Panc1 (cell line): ENCODE measurements at regions not wholly inside any gene's neighbourhood (a gene's known extent, or its start where the extent isn't known, plus 50 kb on each side); places are given as distances from the start of the nearest gene placed in this dataset.

ENCODE experiments used
- ATAC-seq: fragments of 200-7000 bp; cut with Tn5 transposase; 2 replicates; pipeline ENCODE4 v1.9.1; 2020; ENCODE audit warnings: mild to moderate bottlenecking, moderate library complexity
- BruUV-seq: library from RNA; stranded (reverse); fragments of 400-500 nt; replicated peaks from 2 replicates; lab custom pipeline; 2021; lab: Mats Ljungman, UMichigan
- CTCF ChIA-PET: fragments of 300-600 bp; sonication (Branson Sonifier 250); formaldehyde crosslinking; loops from one replicate; lab custom pipeline; 2022; ENCODE audit warnings: antibody characterized with exemption; lab: Charles Lee
- POLR2A ChIA-PET: fragments of 300-600 bp; sonication (Branson Sonifier 250); formaldehyde crosslinking; loops from one replicate; lab custom pipeline; 2022; ENCODE audit warnings: antibody characterized with exemption; lab: Charles Lee
- DNase-seq: peaks from one replicate; pipeline ENCODE4 v3.0.0-alpha.2; 2010; ENCODE audit warnings: low read depth, low spot score
- H3K27ac ChIP-seq: 2 replicates; pipeline ENCODE4 v1.5.1; 2011; ENCODE audit warnings: mild to moderate bottlenecking, low read length, inconsistent platforms
- H3K27me3 ChIP-seq: fragments of 200-500 bp; sonication (Bioruptor generic); 2 replicates; pipeline ENCODE4 v1.6.0; 2014; ENCODE audit warnings: low read length, inconsistent platforms; ENCODE audit not compliant: control insufficient read depth, insufficient read depth
- H3K36me3 ChIP-seq: fragments of 200-500 bp; sonication (Bioruptor generic); 2 replicates; pipeline ENCODE4 v1.5.1; 2014; ENCODE audit warnings: inconsistent platforms, mild to moderate bottlenecking, low read length, moderate library complexity; ENCODE audit not compliant: control insufficient read depth, insufficient read depth
- H3K4me1 ChIP-seq: 2 replicates; pipeline ENCODE4 v1.5.1; 2011; ENCODE audit warnings: inconsistent platforms, mild to moderate bottlenecking, low read length, moderate library complexity; ENCODE audit not compliant: control insufficient read depth, insufficient read depth
- H3K4me3 ChIP-seq, 2 experiments: 2 replicates each; pipeline ENCODE4 v1.5.1; 2011 to 2012; ENCODE audit warnings: low read depth in 2 of 2, low read length in 2 of 2, mild to moderate bottlenecking in 2 of 2, inconsistent platforms in 1 of 2, moderate library complexity in 1 of 2
- H3K9me3 ChIP-seq: fragments of 200-500 bp; sonication (Bioruptor generic); 2 replicates; pipeline ENCODE4 v1.5.1; 2014; ENCODE audit warnings: low read depth, mild to moderate bottlenecking, inconsistent platforms, low read length, moderate library complexity; ENCODE audit not compliant: control insufficient read depth, insufficient read depth
- CTCF ChIP-seq: fragments of 450-650 bp; IDR thresholded peaks from 2 replicates; pipeline ENCODE4 v1.5.1; 2017; ENCODE audit warnings: mild to moderate bottlenecking
- POLR2AphosphoS5 ChIP-seq: IDR thresholded peaks from 2 replicates; pipeline ENCODE4 v1.6.1; 2012; ENCODE audit warnings: mild to moderate bottlenecking, low read depth, low read length, moderate library complexity
- REST ChIP-seq, 2 experiments: IDR thresholded peaks; 2 replicates each; pipeline ENCODE4 v1.6.1; 2011 to 2012; ENCODE audit warnings: low read depth in 2 of 2, control low read depth in 1 of 2, low read length in 1 of 2, mild to moderate bottlenecking in 1 of 2, moderate library complexity in 1 of 2; ENCODE audit not compliant: insufficient read depth in 1 of 2
- SIN3A ChIP-seq: IDR thresholded peaks from 2 replicates; pipeline ENCODE4 v1.6.1; 2012; ENCODE audit warnings: low read depth, mild to moderate bottlenecking, low read length, moderate library complexity, borderline replicate concordance; ENCODE audit not compliant: insufficient read depth
- TCF7L2 ChIP-seq: IDR thresholded peaks from 2 replicates; pipeline ENCODE4 v1.6.1; 2011; ENCODE audit warnings: mild to moderate bottlenecking, low read depth, low read length, inconsistent platforms
- in situ Hi-C: cut with HindIII; loops from 2 replicates; pipeline ENCODE4 v1.10.0; 2016; ENCODE audit warnings: low sequenced_read_pairs, low pct_unique_long_range_greater_than_20kb
- intact Hi-C: fragments of 100-400 bp; cut with micrococcal nuclease; formaldehyde crosslinking; loops from one replicate; pipeline ENCODE4 v1.10.0; 2022; ENCODE audit not compliant: unreplicated experiment

GRCh38 chrX:865422-865821 is 234.8 kb downstream of the SHOX start:
- H3K4me1 ChIP-seq = no peaks in the 10 kb centered on the region
- BruUV-seq = no TSS peak
- H3K9me3 ChIP-seq = no peaks in the 10 kb centered on the region
- H3K27ac ChIP-seq = no peak overlapping the region
- intact Hi-C loops (no loop called here), in situ Hi-C loops (no loop called here)
- DNase-seq (no peak), ATAC-seq (no peak)
- ChIA-PET CTCF (no interaction called here), POLR2A (no interaction called here)
- H3K36me3 ChIP-seq = no peaks in the 10 kb centered on the region
- no peak overlapping the region for H3K4me3 ChIP-seq
- TF ChIP-seq POLR2AphosphoS5 (no peak), REST (IDR thresholded peaks at IDR 0.05; ENCODE audit: insufficient read depth in 1 of 2, low read depth in 2 of 2, low read length in 1 of 2) (no peak), TCF7L2 (no peak), CTCF (no peak), SIN3A (no peak)
- H3K27me3 ChIP-seq = no peaks in the 10 kb centered on the region

GRCh38 chrX:861921-862320 is 231.3 kb downstream of the SHOX start:
- no peak for ATAC-seq
- no peaks in the 10 kb centered on the region for H3K9me3 ChIP-seq
- H3K27me3 ChIP-seq = no peaks in the 10 kb centered on the region
- intact Hi-C loops (no loop called here), in situ Hi-C loops (no loop called here)
- no TSS peak for BruUV-seq
- TF ChIP-seq SIN3A = no peak
- no peak for TF ChIP-seq CTCF
- no peak for TF ChIP-seq POLR2AphosphoS5
- no peak for TF ChIP-seq TCF7L2
- TF ChIP-seq REST (IDR thresholded peaks at IDR 0.05; ENCODE audit: insufficient read depth in 1 of 2, low read depth in 2 of 2, low read length in 1 of 2) = no peak
- POLR2A ChIA-PET = no interaction called here
- no peak for DNase-seq
- H3K4me3 ChIP-seq = no peak overlapping the region
- no peak overlapping the region for H3K27ac ChIP-seq
- H3K4me1 ChIP-seq = no peaks in the 10 kb centered on the region
- no peaks in the 10 kb centered on the region for H3K36me3 ChIP-seq
- CTCF ChIA-PET = no interaction called here
